ENCODE measurements at regions not wholly inside any gene's neighbourhood (a gene's known extent, or its start where the extent isn't known, plus 50 kb on each side); places are given as distances from the start of the nearest gene placed in this dataset.

GRCh38 chr17:54848368-54848987 lies 52.2 kb upstream of the TOM1L1 start:
- no peak overlapping the region for H3K9ac ChIP-seq (ENCODE audit: insufficient read depth, low read length)
- H3K79me2 ChIP-seq (ENCODE audit: control insufficient read depth, insufficient read depth, low read length) = no peaks in the 10 kb centered on the region
- DNase-seq (ENCODE audit: low read depth in 2 of 2) = no peak
- no peak overlapping the region for H2AFZ ChIP-seq (ENCODE audit: low read length)
- H3K27ac ChIP-seq (ENCODE audit: insufficient read depth, low read length) = no peak overlapping the region
- no peaks in the 10 kb centered on the region for H4K20me1 ChIP-seq (ENCODE audit: control insufficient read depth, extremely low read depth, insufficient read depth, low read length)
- no peaks in the 10 kb centered on the region for H3K9me3 ChIP-seq (ENCODE audit: control insufficient read depth, insufficient read depth, low read depth, low read length)
- no peak overlapping the region for H3K4me3 ChIP-seq (replicated peaks in 1 of 4; ENCODE audit: control extremely low read depth in 1 of 4, insufficient read depth in 1 of 4, low read depth in 3 of 4, low read length in 4 of 4)
- no peaks in the 10 kb centered on the region for H3K36me3 ChIP-seq (ENCODE audit: control insufficient read depth, insufficient read depth, low read length)
- H3K4me2 ChIP-seq (ENCODE audit: extremely low read depth, insufficient read depth, low read length) = no peak overlapping the region
- no peak for TF ChIP-seq CTCF (conservative IDR thresholded peaks at IDR 0.05 in 1 of 2, IDR thresholded peaks at IDR 0.05 in 1 of 2; ENCODE audit: low read depth in 1 of 2, low read length in 2 of 2)
- no peak for TF ChIP-seq EZH2 (IDR thresholded peaks at IDR 0.05; ENCODE audit: low read length, missing control alignments)
- no peaks in the 10 kb centered on the region for H3K27me3 ChIP-seq (ENCODE audit: control insufficient read depth, insufficient read depth, low read length)
- no peaks in the 10 kb centered on the region for H3K4me1 ChIP-seq (ENCODE audit: control insufficient read depth, extremely low read depth, insufficient read depth, low read length)

DNA sequence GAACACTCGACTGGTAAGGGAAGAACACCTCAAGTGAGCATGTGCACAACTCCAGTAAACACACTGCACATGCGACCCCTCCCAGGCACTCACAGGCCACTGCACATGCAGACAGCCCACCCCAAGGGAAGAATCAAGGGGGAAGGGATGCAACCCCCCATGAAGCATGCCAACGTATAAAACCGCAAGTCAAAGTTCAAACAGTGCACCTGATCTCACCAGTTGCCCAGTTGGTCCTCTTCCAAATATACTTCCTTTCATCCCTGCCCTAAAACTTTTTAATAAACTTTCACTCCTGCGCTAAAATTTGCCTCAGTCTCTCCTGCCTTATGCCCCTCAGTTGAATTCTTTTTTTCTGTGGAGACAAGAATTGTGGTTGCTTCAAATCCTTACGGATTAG lies 51.0 kb upstream of the TOM1L1 start:
- TF ChIP-seq CTCF (conservative IDR thresholded peaks at IDR 0.05 in 1 of 2, IDR thresholded peaks at IDR 0.05 in 1 of 2; ENCODE audit: low read depth in 1 of 2, low read length in 2 of 2) = no peak
- TF ChIP-seq EZH2 (IDR thresholded peaks at IDR 0.05; ENCODE audit: low read length, missing control alignments) = no peak
- no peak overlapping the region for H3K4me2 ChIP-seq (ENCODE audit: extremely low read depth, insufficient read depth, low read length)
- no peak overlapping the region for H3K4me3 ChIP-seq (replicated peaks in 1 of 4; ENCODE audit: control extremely low read depth in 1 of 4, insufficient read depth in 1 of 4, low read depth in 3 of 4, low read length in 4 of 4)
- H3K36me3 ChIP-seq (ENCODE audit: control insufficient read depth, insufficient read depth, low read length) = no peaks in the 10 kb centered on the region
- no peaks in the 10 kb centered on the region for H3K4me1 ChIP-seq (ENCODE audit: control insufficient read depth, extremely low read depth, insufficient read depth, low read length)
- H2AFZ ChIP-seq (ENCODE audit: low read length) = no peak overlapping the region
- H3K27me3 ChIP-seq (ENCODE audit: control insufficient read depth, insufficient read depth, low read length) = no peaks in the 10 kb centered on the region
- H4K20me1 ChIP-seq (ENCODE audit: control insufficient read depth, extremely low read depth, insufficient read depth, low read length) = no peaks in the 10 kb centered on the region
- H3K9ac ChIP-seq (ENCODE audit: insufficient read depth, low read length) = no peak overlapping the region
- no peaks in the 10 kb centered on the region for H3K9me3 ChIP-seq (ENCODE audit: control insufficient read depth, insufficient read depth, low read depth, low read length)
- DNase-seq (ENCODE audit: low read depth in 2 of 2) = no peak
- no peak overlapping the region for H3K27ac ChIP-seq (ENCODE audit: insufficient read depth, low read length)
- H3K79me2 ChIP-seq (ENCODE audit: control insufficient read depth, insufficient read depth, low read length) = no peaks in the 10 kb centered on the region
